Stimulated activated CD4-positive, alpha-beta T cell treated with anti-CD3 and anti-CD28 coated beads, Interleukin-4, amount 100 ng/mL, for 4 hours (primary cell): ENCODE measurements at regions not wholly inside any gene's neighbourhood (a gene's known extent, or its start where the extent isn't known, plus 50 kb on each side); places are given as distances from the start of the nearest gene placed in this dataset.
"Not testable (repeated sequence)": the region's sequence is repeated elsewhere in the genome, so short reads cannot be mapped to it uniquely, and the experiment has no call there.

Experiments
- DNase-seq, 2 experiments: peaks; one replicate each; pipeline ENCODE4 v3.0.0-alpha.2; 2020

DNA sequence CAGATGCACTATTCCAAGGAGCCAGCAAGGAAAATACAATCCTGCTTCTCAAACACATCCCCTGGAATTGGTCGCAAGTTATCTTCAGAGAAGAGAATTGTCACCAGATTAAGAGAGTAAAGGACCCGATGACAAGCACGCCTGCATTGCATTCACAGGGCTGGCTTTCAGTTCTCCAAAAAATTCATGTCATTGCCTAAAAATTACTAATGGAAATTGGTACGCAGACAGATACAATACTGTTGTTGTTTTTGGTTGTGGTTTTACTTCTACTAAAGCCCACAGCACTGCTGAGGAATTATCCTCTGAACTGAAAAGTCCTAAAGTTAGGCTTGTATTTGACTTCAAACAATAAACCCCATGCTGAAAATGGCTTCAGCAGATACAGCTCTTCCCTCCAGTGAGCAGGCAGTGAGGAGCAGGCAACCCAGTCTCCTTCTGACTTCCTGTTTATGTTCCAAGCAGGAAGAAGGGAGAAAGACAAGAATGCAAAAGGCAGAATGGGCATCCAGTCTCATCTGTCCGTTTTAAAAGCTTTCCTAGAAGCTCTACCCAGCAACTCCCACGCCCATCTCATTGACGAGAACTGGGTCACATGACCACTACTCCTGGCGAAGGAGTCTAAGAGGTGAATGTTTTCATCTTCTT lies 80.6 kb upstream of the ZNF366 start:
- no peak for DNase-seq

DNA sequence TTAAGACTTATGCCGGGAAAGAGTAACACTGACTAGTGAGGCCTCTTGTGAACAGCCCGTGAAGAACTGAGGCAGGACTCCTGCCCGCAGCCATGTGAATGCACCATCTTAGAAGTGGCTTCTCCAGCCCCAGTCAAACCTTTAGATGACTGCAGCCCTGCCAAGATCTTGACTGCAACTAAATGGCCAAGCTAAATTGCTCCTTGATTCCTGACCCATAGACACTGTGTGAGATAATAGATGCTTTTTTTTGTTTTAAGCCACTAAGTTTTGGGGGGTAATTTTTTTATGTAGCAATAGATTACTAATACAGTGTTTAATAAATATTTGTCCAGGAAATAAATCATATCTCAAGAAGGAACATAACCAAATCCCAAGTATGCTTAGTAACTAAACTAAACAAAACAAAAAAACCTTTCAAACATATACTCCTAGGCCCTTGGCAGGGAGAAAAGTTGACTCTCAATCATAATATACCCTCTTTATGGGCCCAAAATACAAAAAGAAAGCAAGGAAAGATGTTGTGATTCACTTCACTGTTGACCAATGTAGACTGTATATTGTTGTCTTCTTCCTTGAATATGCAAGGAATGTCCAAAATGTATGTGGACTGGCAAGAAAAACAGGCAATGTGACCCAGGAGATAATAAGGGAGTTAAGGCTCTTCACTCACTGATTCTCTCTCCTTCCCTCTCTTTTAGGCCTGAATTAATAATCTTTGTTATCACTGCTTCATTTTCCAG lies 79.7 kb upstream of the ZNF366 start:
- no peak for DNase-seq

DNA sequence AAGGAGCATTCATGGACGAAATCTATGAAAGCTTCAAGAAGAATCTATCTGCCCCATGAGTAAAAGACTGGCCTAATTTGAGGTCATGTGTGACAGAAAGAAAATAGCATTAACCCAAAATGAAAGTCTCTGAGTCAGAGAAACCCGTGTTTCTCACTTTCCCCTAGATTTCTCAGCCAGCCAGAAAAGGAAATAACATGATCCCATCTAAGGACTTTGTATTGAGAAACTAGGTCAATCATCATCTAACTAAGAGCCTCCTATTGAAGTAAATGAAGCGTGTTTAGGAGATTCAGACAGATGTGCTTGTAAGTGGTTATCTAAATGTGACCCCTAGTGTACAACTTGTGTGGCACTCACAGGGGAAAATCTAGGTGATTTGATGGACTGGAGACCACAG lies 77.3 kb upstream of the ZNF366 start:
- DNase-seq: no peak

DNA sequence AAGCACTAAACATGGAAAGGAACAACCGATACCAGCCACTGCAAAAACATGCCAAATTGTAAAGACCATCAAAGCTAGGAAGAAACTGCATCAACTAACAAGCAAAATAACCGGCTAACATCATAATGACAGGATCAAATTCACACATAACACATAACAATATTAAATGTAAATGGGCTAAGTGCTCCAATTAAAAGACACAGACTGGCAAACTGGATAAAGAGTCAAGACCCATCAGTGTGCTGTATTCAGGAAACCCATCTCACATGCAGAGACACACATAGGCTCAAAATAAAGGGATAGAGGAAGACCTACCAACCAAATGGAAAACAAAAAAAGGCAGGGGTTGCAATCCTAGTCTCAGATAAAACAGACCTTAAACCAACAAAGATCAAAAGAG lies 72.1 kb upstream of the ZNF366 start:
- DNase-seq: not testable (repeated sequence)

DNA sequence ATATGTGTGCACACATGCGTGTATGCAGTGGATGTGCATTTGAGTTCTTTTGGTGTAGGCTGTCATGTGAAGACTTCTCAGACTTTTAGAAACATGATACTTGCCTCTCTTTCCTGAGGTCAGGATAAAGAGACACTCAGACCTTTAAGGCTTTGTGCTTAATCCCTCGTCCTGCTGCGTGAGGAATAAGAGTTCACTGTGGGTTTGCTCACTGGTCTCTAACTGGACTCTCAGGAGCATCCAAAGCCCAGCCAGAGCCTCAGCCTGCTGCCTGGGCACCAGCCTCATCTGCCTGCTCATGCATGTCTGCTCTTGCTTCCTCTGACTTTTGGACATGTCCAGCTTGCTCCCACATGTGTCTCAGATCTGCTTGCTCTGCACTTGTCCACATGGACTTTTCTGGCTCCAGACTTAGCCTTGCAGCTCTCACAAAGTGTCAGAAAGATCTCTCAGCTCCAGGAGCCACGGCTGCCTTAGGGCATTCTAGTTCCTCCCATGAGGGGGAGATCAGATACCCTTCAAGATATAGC lies 65.1 kb upstream of the ZNF366 start:
- no peak for DNase-seq

DNA sequence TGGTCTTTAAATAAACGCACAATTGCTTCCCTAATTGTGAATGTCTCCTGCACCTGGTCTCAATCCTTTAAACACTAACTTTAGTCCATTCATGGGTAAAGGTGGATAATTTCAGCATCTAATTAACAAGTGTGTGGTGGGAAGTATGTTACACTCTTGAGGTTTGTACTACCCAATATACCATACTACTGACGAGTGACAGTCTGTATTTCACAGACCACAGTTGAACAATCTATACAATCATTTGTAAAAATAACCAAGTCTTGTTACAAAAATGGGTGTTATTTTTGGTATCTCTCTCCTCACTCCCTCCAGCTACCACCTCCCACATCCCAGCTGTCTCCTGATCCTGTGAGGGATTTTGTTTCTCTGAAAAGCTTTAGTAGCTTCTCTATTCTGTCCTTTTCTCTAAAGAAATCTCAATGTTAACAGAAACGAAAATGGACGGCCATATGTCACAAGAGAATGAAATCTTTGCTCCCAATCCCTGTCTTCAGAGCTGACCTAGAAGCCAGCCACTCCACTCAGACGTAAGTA lies 62.3 kb upstream of the ZNF366 start:
- DNase-seq: no peak

DNA sequence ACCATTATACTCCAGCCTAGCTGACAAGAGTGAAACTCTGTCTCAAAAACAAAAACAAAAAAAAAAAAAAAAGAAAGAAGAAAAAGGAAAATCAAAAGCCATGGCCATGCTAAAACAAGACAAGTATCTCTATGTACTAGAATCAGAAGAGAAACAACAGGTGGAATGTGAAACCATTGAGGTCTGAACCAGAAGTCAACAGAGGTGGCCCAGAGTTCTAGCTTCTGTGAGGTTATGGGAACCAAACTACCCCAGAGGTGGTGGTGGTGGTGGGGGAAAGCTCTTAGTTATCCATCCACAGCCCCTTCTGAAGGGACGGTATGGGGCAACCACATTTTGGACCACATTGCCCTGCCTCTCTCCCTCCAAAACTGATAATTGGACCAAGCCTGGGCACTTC lies 59.5 kb upstream of the ZNF366 start:
- DNase-seq: no peak

DNA sequence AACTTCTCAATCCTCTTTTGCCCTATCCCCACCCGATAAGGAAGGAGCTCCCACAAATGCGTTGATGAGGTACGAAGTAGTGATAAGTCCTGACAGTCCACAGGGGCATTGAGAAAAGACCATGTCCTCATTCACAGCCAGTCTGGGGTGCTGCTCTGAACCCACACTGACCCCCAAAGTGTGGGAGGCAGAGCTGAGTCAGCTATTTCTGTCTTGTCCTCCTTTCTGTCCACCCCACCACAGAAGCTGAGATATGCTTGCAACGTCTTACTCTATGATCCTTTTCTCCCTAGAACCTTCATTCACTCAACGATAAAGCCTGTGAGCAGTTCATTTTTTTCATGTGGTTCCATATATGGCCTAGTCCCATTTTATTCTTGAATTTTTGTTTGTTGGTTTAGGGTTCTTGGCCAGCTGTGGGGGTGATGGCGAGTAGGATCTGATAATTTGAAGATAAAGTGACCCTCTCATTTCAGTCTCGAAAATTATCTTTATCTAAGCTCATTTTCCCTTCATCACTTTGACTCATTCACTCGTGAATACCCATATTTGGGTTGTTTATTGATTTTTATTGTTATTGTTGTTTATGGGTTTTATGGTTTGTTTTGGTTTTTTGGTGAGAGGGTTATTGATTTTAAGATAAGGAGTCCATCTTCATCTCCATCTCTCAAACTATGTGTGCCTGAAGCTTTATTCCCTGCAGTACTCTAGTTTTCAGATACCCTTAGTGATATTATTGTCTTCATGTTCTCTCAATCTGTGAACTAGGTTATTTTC lies 58.5 kb upstream of the ZNF366 start:
- no peak for DNase-seq

DNA sequence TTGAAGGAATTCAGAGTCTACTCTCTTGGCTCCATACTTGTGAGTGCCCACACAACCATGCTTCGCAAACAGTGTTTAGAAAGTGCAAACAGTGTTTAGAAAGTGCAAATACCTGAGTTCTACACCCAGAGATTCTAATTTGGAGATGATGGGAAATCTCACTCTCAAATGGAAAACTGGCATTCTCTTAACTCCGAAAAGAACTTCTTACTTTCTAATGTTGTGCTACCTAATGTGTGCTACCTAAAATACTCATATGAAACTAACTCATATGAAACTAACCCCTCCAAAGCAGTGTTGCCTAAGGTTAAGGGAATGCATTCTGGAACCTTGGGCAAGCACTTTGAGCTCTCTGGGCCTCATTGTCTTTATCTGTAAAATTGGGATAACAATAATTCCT lies 55.5 kb upstream of the ZNF366 start:
- no peak for DNase-seq

DNA sequence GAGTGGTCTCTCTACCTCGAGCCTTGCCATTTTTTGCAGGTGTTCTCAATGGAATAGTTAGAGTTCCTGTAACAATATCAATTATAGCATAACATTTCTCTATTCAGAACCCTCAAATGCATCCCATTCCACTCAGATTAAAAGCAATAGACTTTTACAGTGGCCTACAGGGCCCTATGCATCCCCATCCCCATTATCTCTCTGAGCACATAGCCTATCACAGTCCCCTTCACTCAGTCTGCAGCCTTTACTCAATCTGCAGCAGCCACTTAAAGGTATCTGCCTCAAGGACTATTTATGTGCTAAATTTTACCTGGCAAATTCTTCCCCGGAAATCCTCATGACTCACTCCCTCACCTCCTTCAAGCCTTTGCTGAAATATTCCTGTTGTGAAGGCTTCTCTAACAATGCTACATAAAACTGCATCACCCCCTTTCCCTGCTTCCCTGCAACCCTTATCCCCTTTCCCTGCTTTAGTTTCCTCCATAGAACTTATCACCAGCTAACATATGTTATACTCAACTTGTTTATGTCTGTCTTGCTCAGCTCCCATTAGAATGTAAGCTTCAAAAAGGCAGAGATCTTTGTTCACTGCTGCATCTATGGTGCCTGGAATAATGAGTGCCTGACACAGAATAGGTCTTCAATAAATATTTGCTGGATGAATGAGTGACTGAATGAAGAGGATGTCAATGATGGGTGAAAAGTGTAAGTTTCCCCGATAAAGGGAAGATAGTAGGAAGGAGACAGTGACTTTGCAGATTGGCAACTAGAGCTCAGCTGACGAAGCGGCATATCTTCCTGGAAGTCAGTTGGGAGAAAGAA lies 54.1 kb upstream of the ZNF366 start:
- DNase-seq: no peak

DNA sequence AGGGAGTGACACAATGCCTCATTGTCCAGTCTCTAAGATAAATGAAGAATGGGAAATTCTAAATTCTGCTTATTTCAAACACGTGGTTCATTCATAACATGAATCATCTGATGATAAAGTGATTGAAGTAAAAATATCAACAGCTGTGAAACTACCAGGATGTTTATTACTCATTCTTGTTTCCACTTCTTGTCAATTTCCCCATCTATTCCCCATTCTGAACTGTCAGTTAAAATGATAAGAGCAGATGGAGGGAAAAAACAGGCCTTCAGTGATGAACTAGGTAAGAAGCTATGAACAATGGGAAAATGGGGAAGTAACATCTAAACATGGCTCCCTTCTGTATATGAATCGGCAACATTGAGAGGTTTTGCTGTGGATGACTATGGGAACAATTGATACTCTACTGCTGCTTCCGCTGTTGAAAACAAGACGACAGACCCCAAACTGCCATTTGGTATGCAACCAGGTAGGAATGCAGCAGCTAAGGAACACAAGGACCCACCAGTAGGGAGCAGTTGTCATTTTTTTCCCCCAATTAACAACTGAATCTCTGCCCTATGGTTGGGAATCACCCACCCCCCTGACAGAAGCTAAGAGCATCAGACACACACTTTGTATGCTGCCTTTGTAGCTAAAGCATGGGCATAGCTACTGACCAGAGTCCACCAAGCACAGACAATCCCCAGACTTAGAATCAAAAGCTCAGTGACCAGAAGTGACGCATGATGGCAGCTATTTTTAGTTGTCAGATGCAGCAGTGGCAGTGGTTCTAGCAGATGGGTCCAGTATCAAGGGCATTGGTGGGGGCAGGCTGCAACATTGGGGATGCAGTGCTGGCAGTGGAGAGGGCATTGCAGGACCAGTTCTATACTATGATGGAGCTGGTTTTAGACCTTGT lies 52.9 kb upstream of the ZNF366 start:
- DNase-seq: no peak

DNA sequence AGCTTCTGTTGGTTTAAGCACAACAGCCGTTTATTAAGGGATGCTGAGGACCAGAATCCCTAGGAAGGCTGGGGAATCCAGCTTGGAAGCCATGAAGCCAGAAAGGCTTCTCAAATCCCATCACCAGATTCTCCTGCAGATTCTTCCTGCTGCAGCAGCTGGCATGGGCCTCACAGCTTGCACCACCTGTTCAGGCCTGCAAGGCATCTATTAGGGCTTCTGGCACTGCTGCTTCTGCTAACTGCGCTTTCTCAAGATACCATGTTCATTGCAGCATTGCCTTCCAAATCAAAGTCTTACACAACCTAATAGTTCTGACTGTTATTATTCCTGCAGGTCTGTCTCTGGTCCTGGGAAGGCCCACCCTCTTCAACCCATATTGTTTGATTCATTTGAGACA lies 51.2 kb upstream of the ZNF366 start:
- no peak for DNase-seq

DNA sequence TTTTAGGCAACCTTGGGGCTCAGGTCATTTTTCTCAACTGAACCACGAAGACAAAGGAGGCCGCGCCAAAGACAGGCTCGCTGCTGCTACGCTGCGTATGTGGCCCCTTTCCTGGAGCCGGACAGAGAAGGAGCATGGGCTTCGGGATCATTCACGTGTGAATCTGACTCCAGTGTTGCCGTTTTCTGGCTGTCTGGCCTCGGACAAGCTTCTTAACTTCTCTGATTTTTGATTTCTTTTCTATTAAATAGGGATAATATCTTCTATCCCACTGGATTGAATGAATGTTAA lies 50.8 kb upstream of the ZNF366 start:
- no peak for DNase-seq

DNA sequence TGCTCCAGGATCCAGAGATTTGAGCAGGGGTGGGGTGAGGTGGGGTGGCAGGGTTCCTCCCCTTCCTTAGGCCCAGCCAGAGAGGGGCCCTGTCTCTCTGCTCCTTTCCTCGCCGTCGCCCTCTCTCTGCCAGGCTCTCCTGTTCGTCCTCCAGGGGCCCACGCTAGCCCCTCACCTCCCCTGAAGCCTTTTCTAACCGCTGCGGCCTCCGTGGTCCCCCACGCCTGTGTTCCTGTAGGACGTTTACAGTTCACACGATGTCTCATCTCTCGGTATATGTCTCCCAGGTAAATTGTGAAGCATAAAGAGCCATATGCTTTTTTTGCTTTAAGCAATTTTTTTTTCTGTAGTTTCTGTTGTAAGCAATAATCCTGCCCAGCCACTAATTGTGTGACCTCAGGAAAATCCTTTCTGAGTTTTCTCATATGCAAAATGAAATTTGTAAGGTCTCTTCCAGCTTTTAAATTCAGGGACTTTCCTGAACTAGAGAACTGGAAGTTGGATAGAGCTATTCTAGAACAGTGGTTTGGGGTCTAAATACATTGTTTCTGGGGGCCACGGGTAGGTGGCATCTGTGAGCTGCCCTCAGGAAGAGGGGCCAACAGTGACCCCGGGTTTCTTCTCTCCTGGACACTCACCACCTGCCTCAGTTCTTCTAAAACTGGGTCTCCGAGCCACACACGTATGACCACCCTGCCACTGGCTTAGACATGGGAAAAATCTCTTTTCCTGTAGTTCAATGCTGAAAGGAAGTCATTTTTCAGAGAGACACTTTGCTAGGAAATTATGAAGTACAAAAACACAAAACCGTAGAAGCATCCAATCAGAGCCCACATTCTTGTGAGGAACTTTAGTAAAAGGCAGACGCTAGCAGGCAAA lies 50.2 kb upstream of the ZNF366 start:
- no peak for DNase-seq
